A204.1 (cell line): ENCODE measurements at regions not wholly inside any gene's neighbourhood (a gene's known extent, or its start where the extent isn't known, plus 50 kb on each side); places are given as distances from the start of the nearest gene placed in this dataset.
"Not testable (repeated sequence)": the region's sequence is repeated elsewhere in the genome, so short reads cannot be mapped to it uniquely, and the experiment has no call there.

ENCODE experiments used
- FAIRE-seq: peaks from 2 replicates; lab custom pipeline; 2012; peaks lifted over from hg19 to GRCh38; lab: Jason Lieb, UNC

- FAIRE-seq = no peak
Measured at GRCh38 chr6:51060262-51060762, 241.6 kb downstream of the TFAP2B start.

- FAIRE-seq = no peak
Measured at GRCh38 chr6:51062166-51062722, 243.6 kb downstream of the TFAP2B start.

- no peak for FAIRE-seq
Measured at GRCh38 chr6:51077821-51078518, 259.3 kb downstream of the TFAP2B start.

GRCh38 chr6:51090343-51090742, 271.7 kb downstream of the TFAP2B start:
- FAIRE-seq = no peak

GRCh38 chr6:51093871-51094270, 275.2 kb downstream of the TFAP2B start:
- no peak for FAIRE-seq

- no peak for FAIRE-seq
Measured at GRCh38 chr6:51094271-51094670, 275.6 kb downstream of the TFAP2B start.

GRCh38 chr6:51098246-51098645, 279.6 kb downstream of the TFAP2B start:
- no peak for FAIRE-seq

- no peak for FAIRE-seq
Measured at GRCh38 chr6:51098791-51099190, 280.1 kb downstream of the TFAP2B start.

GRCh38 chr6:51099201-51099600, 280.5 kb downstream of the TFAP2B start:
- FAIRE-seq = no peak

GRCh38 chr6:51105357-51105756, 286.7 kb downstream of the TFAP2B start:
- FAIRE-seq = no peak

GRCh38 chr6:51107769-51108203, 289.1 kb downstream of the TFAP2B start:
- no peak for FAIRE-seq

GRCh38 chr6:51108563-51109234, 290.0 kb downstream of the TFAP2B start:
- no peak for FAIRE-seq

- no peak for FAIRE-seq
Measured at GRCh38 chr6:51112731-51113130, 294.1 kb downstream of the TFAP2B start.

GRCh38 chr6:51116723-51117122, 298.1 kb downstream of the TFAP2B start:
- no peak for FAIRE-seq

- no peak for FAIRE-seq
Measured at GRCh38 chr6:51118792-51119191, 300.1 kb downstream of the TFAP2B start.

- no peak for FAIRE-seq
Measured at GRCh38 chr6:51120016-51120415, 301.3 kb downstream of the TFAP2B start.

GRCh38 chr6:51121380-51121976, 302.8 kb downstream of the TFAP2B start:
- not testable (repeated sequence) for FAIRE-seq

- FAIRE-seq = no peak
Measured at GRCh38 chr6:51129043-51129442, 310.4 kb downstream of the TFAP2B start.

- no peak for FAIRE-seq
Measured at GRCh38 chr6:51137777-51138176, 319.1 kb downstream of the TFAP2B start.

GRCh38 chr6:51139950-51140385, 321.3 kb downstream of the TFAP2B start:
- FAIRE-seq = no peak

GRCh38 chr6:51141080-51141479, 322.4 kb downstream of the TFAP2B start:
- no peak for FAIRE-seq

GRCh38 chr6:51147756-51148155, 329.1 kb downstream of the TFAP2B start:
- FAIRE-seq = no peak

GRCh38 chr6:51152594-51152993, 333.9 kb downstream of the TFAP2B start:
- no peak for FAIRE-seq
